Heart left ventricle (tissue), 13 donors: ENCODE measurements at regions not wholly inside any gene's neighbourhood (a gene's known extent, or its start where the extent isn't known, plus 50 kb on each side); places are given as distances from the start of the nearest gene placed in this dataset.

Experiments used
- POLR2A ChIP-seq, 2 donors: fragments of 450-650 bp; IDR thresholded peaks; one replicate each; pipeline ENCODE4 v1.6.1; 2017; ENCODE audit warnings: antibody characterized with exemption in 2 of 2, mild to moderate bottlenecking in 2 of 2, moderate library complexity in 2 of 2
- TF ChIP-seq, protein P1 (sequence below), 12 donors: fragments of 200-600 bp; sonication (generic) in 4 of 12; IDR thresholded peaks; one replicate each; pipeline versions ENCODE4 v1.5.0 to v1.8.0; 2018 to 2022; ENCODE audit warnings: antibody characterized with exemption in 12 of 12, mild to moderate bottlenecking in 5 of 12
- donor health status: ischemic (EF 13 %, LVEDD 7.1; RV severe dilation, severe dysfunction).
- donor health status: DM: no; HTN: yes; CAD: no.
- donor health status: DM: no; HTN: no; CAD: no.
- donor health status: ischemic (EF 25% LVEDD 6.9; RV normal size, moderate dysfunction).
- donor health status: ischemic (EF 25% LVEDD 5.7; RV mildly dilated, moderate dysfunction).
- donor health status: ischemic (EF 35%, LVEDD 5.7; RV mildly dilated, moderate dysfunction).
- donor health status: nonischemic (EF 11% LVEDD 7.7; RV severe dilation, severe dysfunction).
- donor health status: DM: yes; HTN: yes; CAD: no.
- donor health status: PGD.
- donor health status: ischemic (EF 29% LVEDD 5.4; RV normal size, mild dysfunction).
- donor health status: nonischemic (EF 23%, LVEDD 6.1; RV moderate dilation, normal function).

DNA sequence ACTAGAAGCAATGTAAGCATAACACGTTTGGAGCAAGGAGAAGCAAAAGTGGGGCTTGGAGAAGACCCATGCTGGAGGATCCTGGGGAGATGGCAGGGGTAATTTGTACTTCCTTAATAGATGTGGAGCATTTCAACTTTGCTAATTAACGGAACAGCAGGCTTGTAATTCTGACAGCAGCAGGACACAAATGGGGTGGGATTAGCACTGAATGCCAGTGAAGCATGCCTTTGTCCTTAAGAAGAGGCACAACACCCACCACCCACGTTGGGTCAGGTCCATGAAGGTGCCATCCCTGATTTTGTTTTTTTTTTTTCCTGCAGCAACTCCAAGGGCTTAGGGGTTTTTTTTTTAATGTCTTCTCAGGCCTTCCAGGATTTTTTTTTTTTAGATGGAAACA, 231.9 kb upstream of the ROPN1 start:
- no peak for TF ChIP-seq POLR2A (IDR thresholded peaks at IDR 0.05)
- TF ChIP-seq, protein P1, sequence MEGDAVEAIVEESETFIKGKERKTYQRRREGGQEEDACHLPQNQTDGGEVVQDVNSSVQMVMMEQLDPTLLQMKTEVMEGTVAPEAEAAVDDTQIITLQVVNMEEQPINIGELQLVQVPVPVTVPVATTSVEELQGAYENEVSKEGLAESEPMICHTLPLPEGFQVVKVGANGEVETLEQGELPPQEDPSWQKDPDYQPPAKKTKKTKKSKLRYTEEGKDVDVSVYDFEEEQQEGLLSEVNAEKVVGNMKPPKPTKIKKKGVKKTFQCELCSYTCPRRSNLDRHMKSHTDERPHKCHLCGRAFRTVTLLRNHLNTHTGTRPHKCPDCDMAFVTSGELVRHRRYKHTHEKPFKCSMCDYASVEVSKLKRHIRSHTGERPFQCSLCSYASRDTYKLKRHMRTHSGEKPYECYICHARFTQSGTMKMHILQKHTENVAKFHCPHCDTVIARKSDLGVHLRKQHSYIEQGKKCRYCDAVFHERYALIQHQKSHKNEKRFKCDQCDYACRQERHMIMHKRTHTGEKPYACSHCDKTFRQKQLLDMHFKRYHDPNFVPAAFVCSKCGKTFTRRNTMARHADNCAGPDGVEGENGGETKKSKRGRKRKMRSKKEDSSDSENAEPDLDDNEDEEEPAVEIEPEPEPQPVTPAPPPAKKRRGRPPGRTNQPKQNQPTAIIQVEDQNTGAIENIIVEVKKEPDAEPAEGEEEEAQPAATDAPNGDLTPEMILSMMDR (IDR thresholded peaks at IDR 0.05) = no peak
